ENCODE measurements at regions not wholly inside any gene's neighbourhood (a gene's known extent, or its start where the extent isn't known, plus 50 kb on each side); places are given as distances from the start of the nearest gene placed in this dataset.

GRCh38 chr17:77352996-77353395 lies 212.2 kb downstream of the SEC14L1 start:
- TF ChIP-seq CTCF (CRISPR knock-in tag; IDR thresholded peaks at IDR 0.05) (no peak), DMAP1 (CRISPR knock-in tag; IDR thresholded peaks at IDR 0.05) (no peak), MEIS1 (CRISPR knock-in tag; IDR thresholded peaks at IDR 0.05; ENCODE audit: borderline replicate concordance) (no peak), POLR2A (IDR thresholded peaks at IDR 0.05; ENCODE audit: insufficient read depth in 1 of 2, low read depth in 2 of 2, low read length in 2 of 2) (no peak)

Data from HepG2 (cell line).